Tibial nerve (tissue), 4 donors: ENCODE measurements at regions not wholly inside any gene's neighbourhood (a gene's known extent, or its start where the extent isn't known, plus 50 kb on each side); places are given as distances from the start of the nearest gene placed in this dataset.

ENCODE experiments used
- DNase-seq, 2 donors: peaks; one replicate each; pipeline ENCODE4 v3.0.0-alpha.2; 2019; ENCODE audit warnings: low spot score in 2 of 2
- H3K27ac ChIP-seq, 4 donors: fragments of 200-600 bp; sonication (generic) in 3 of 4; one replicate each; pipeline ENCODE4 v1.5.1; 2017 to 2019; ENCODE audit warnings: mild to moderate bottlenecking in 1 of 4
- H3K27me3 ChIP-seq, 2 donors: fragments of 200-600 bp; sonication (generic) in 1 of 2; one replicate each; pipeline versions ENCODE4 v1.5.1 to v1.6.0; 2017 to 2019
- H3K36me3 ChIP-seq, 3 donors: fragments of 200-600 bp; sonication (generic); one replicate each; pipeline ENCODE4 v1.5.1; 2018 to 2019
- H3K4me1 ChIP-seq, 4 donors: fragments of 200-600 bp; sonication (generic) in 3 of 4; one replicate each; pipeline ENCODE4 v1.5.1; 2017 to 2019
- H3K4me3 ChIP-seq, 4 donors: fragments of 200-600 bp; sonication (generic) in 3 of 4; one replicate each; pipeline ENCODE4 v1.5.1; 2017 to 2019; ENCODE audit warnings: mild to moderate bottlenecking in 1 of 4, moderate library complexity in 1 of 4
- H3K9me3 ChIP-seq, 4 donors: fragments of 200-600 bp; sonication (generic) in 3 of 4; one replicate each; pipeline ENCODE4 v1.5.1; 2017 to 2019
- CTCF ChIP-seq, 5 experiments: fragments of 200-600 bp in 3 of 5; fragments of 450-650 bp in 2 of 5; sonication (generic) in 3 of 5; IDR thresholded peaks; one replicate each; pipeline ENCODE4 v1.5.1; 2016 to 2019; ENCODE audit warnings: antibody characterized with exemption in 5 of 5, mild to moderate bottlenecking in 3 of 5, moderate library complexity in 2 of 5
- EP300 ChIP-seq, 2 donors: sonication (generic); formaldehyde crosslinking; IDR thresholded peaks; one replicate each; pipeline ENCODE4 v1.6.1; 2017; ENCODE audit warnings: antibody characterized with exemption in 2 of 2, mild to moderate bottlenecking in 1 of 2
- POLR2A ChIP-seq, 2 donors: fragments of 450-650 bp; IDR thresholded peaks; one replicate each; pipeline ENCODE4 v1.6.1; 2017; ENCODE audit warnings: antibody characterized with exemption in 2 of 2, mild to moderate bottlenecking in 2 of 2, moderate library complexity in 2 of 2
- WGBS, 2 donors: methylation state at CpG; one replicate each; pipeline ENCODE4 v1.1.5; 2018; 5-methylcytosine and 5-hydroxymethylcytosine counted together

- DNase-seq: no peak
- no peak overlapping the region for H3K4me3 ChIP-seq
- 93 to 96% methylated on average over 8 of the region's 8 CpGs for WGBS, 2 donors
- H3K4me1 ChIP-seq: no peaks in the 10 kb centered on the region
- H3K27me3 ChIP-seq: no peaks in the 10 kb centered on the region
- H3K27ac ChIP-seq: no peak overlapping the region
- no peak for TF ChIP-seq EP300 (IDR thresholded peaks at IDR 0.05)
- H3K9me3 ChIP-seq: peaks cover 0 to 15% (median 0%) of the 10 kb centered on the region in 4 donors
- no peaks in the 10 kb centered on the region for H3K36me3 ChIP-seq
These were observed 665.6 kb downstream of the C12orf50 start for GRCh38 chr12:87363497-87364084.

GRCh38 chr12:87349681-87350080 is 679.5 kb downstream of the C12orf50 start:
- Histone ChIP-seq H3K4me3 (no peak overlapping the region), H3K27ac (no peak overlapping the region), H3K36me3 (no peaks in the 10 kb centered on the region), H3K27me3 (no peaks in the 10 kb centered on the region), H3K4me1 (no peaks in the 10 kb centered on the region), H3K9me3 (peaks cover 0 to 5% (median 0%) of the 10 kb centered on the region in 4 donors)
- TF ChIP-seq POLR2A (IDR thresholded peaks at IDR 0.05) (no peak), EP300 (IDR thresholded peaks at IDR 0.05) (no peak), CTCF (IDR thresholded peaks at IDR 0.05) (no peak)
- WGBS, 2 donors: 79 to 91% methylated on average over 3 of the region's 3 CpGs
- no peak for DNase-seq

- WGBS, 2 donors: 82 to 85% methylated on average over 3 of the region's 3 CpGs
- H3K4me3 ChIP-seq: no peak overlapping the region
- DNase-seq: no peak
- no peaks in the 10 kb centered on the region for H3K27me3 ChIP-seq
- TF ChIP-seq CTCF (IDR thresholded peaks at IDR 0.05): no peak
- no peak for TF ChIP-seq POLR2A (IDR thresholded peaks at IDR 0.05)
- TF ChIP-seq EP300 (IDR thresholded peaks at IDR 0.05): no peak
- no peaks in the 10 kb centered on the region for H3K4me1 ChIP-seq
- H3K36me3 ChIP-seq: no peaks in the 10 kb centered on the region
- peaks cover 0 to 5% (median 0%) of the 10 kb centered on the region in 4 donors for H3K9me3 ChIP-seq
- H3K27ac ChIP-seq: no peak overlapping the region
These were observed 681.1 kb downstream of the C12orf50 start for GRCh38 chr12:87348071-87348470.

- TF ChIP-seq POLR2A (IDR thresholded peaks at IDR 0.05) (no peak), EP300 (IDR thresholded peaks at IDR 0.05) (no peak), CTCF (IDR thresholded peaks at IDR 0.05) (no peak)
- DNase-seq: no peak
- H3K27ac ChIP-seq: no peak overlapping the region
- no peaks in the 10 kb centered on the region for H3K4me1 ChIP-seq
- no peak overlapping the region for H3K4me3 ChIP-seq
- peaks cover 0 to 5% (median under 1%) of the 10 kb centered on the region in 4 donors for H3K9me3 ChIP-seq
- no peaks in the 10 kb centered on the region for H3K27me3 ChIP-seq
- no peaks in the 10 kb centered on the region for H3K36me3 ChIP-seq
- whole genome bisulfite sequencing, 2 donors: 62 to 74% methylated on average over 4 of the region's 4 CpGs
These were observed 684.5 kb downstream of the C12orf50 start for GRCh38 chr12:87344699-87345098.

- Histone ChIP-seq H3K27me3 (no peaks in the 10 kb centered on the region), H3K36me3 (no peaks in the 10 kb centered on the region), H3K9me3 (peaks cover 0 to 5% (median 0%) of the 10 kb centered on the region in 4 donors), H3K4me1 (no peaks in the 10 kb centered on the region), H3K4me3 (no peak overlapping the region), H3K27ac (no peak overlapping the region)
- DNase-seq: no peak
- 79 to 84% methylated on average over 2 of the region's 2 CpGs for WGBS, 2 donors
- TF ChIP-seq EP300 (IDR thresholded peaks at IDR 0.05) (no peak), CTCF (IDR thresholded peaks at IDR 0.05) (no peak), POLR2A (IDR thresholded peaks at IDR 0.05) (no peak)
These were observed 690.5 kb downstream of the C12orf50 start for GRCh38 chr12:87338681-87339080.
